ENCODE measurements at regions not wholly inside any gene's neighbourhood (a gene's known extent, or its start where the extent isn't known, plus 50 kb on each side); places are given as distances from the start of the nearest gene placed in this dataset.
"Not testable (repeated sequence)": the region's sequence is repeated elsewhere in the genome, so short reads cannot be mapped to it uniquely, and the experiment has no call there.

DNA sequence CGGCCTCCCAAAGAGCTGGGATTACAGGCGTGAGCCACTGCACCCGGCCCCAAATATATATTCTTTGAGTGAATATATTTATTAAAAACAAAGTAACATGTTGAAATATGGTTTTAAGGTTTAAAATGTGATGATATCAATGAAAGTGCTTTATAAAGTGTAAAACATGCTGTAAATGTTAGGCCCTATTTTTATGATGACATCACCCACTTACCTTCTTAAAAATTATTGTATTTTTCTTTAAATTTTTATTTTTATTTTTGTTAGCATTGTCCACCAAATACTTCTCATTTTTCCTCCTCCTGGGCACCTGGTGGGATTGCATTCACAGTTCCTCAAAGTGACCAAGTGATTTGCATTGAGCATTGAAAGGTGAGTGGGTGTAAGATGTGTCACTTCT, 152.6 kb upstream of the TBX3 start:
- H3K4me3 ChIP-seq (ENCODE audit: low read depth, low read length) = no peak overlapping the region
- no peak for TF ChIP-seq CTCF (IDR thresholded peaks at IDR 0.05; ENCODE audit: borderline replicate concordance, insufficient read depth, low read depth, low read length)

DNA sequence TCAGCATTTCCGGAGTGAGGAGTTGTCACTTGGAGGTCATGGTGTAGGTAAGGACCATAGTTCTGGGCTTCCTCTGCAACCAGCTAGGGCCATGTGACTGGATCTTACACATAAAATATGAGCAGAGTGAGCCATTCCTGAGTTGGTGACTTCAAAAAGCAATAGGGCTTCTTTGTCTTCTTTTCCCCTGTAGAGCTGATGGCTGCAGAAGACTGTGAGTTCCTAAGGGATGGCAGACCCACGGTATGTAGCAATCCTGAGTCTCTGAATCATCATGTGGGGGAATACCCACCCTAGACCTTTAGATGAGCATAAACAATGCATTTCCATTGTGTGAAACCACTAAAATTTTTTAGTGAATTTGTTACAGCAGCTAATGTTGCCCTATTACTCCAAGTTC, 151.1 kb upstream of the TBX3 start:
- no peak overlapping the region for H3K4me3 ChIP-seq (ENCODE audit: low read depth, low read length)
- no peak for TF ChIP-seq CTCF (IDR thresholded peaks at IDR 0.05; ENCODE audit: borderline replicate concordance, insufficient read depth, low read depth, low read length)

- no peak for TF ChIP-seq CTCF (IDR thresholded peaks at IDR 0.05; ENCODE audit: borderline replicate concordance, insufficient read depth, low read depth, low read length)
- no peak overlapping the region for H3K4me3 ChIP-seq (ENCODE audit: low read depth, low read length)
These were observed 150.6 kb upstream of the TBX3 start for GRCh38 chr12:114834621-114835020.

DNA sequence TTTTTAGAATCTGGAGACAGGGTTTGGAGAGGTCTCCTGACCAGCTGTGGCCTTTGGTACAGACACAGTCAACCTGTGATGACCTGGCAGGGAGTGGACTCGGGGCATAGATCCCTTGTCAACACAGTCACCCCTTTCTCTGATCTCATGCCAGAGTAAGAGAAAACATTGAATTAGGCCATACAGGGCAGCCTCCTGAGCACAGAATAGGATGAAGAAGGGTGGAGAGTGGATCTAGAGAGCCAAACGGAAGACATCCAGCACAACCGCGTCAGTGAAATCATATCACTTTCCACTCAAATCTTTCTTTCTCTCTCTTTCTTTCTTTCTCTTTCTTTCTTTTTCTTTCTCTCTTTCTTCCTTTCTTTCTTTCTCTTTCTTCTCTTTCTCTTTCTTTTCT, 145.9 kb upstream of the TBX3 start:
- H3K4me3 ChIP-seq (ENCODE audit: low read depth, low read length) = no peak overlapping the region
- no peak for TF ChIP-seq CTCF (IDR thresholded peaks at IDR 0.05; ENCODE audit: borderline replicate concordance, insufficient read depth, low read depth, low read length)

GRCh38 chr12:114829244-114829643, 145.3 kb upstream of the TBX3 start:
- not testable (repeated sequence) for H3K4me3 ChIP-seq (ENCODE audit: low read depth, low read length)

GRCh38 chr12:114827461-114827860, 143.5 kb upstream of the TBX3 start:
- TF ChIP-seq CTCF (IDR thresholded peaks at IDR 0.05; ENCODE audit: borderline replicate concordance, insufficient read depth, low read depth, low read length) = no peak
- H3K4me3 ChIP-seq (ENCODE audit: low read depth, low read length) = no peak overlapping the region

DNA sequence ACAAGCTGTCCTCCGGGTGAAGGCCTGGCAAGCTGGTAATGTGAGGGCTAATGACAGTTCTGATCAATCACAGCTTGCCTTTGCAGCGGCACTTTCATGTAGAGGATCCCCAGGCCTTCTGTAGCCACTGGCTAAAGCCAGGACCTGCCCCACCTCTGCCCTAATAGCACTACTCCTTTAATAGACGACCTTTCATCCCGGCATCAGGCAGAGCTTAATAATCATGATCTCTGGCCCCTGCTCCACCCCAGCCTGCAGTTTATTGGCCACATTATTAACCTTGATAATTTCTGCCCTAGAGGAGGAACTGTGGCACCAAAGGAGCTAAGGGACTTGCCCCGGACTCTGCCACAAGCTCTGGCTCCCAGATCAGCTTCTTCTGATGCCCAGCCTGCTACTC, 142.3 kb upstream of the TBX3 start:
- no peak overlapping the region for H3K4me3 ChIP-seq (ENCODE audit: low read depth, low read length)
- TF ChIP-seq CTCF (IDR thresholded peaks at IDR 0.05; ENCODE audit: borderline replicate concordance, insufficient read depth, low read depth, low read length) = no peak

DNA sequence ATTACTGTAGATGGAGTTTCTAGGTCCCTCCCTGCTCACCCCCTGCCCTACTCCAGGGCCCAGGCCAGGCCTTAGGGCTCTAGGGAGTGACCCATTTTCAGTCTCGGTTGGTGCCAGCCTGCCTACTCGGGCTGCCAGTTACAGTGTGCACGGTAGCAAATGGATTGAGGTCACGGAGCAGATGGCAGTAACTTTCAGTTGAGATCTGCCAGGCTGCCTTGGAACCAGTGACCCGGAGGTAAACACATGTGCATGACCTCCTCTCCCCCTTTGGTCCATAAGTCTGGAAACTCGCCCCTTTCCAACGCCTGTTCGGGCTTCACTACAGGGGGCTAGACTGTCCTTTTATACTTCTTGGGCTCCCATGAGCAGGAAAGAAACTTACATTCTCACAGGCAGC, 139.7 kb upstream of the TBX3 start:
- no peak overlapping the region for H3K4me3 ChIP-seq (ENCODE audit: low read depth, low read length)
- no peak for TF ChIP-seq CTCF (IDR thresholded peaks at IDR 0.05; ENCODE audit: borderline replicate concordance, insufficient read depth, low read depth, low read length)

Measured in GM12875 (cell line).